ENCODE measurements at regions not wholly inside any gene's neighbourhood (a gene's known extent, or its start where the extent isn't known, plus 50 kb on each side); places are given as distances from the start of the nearest gene placed in this dataset.

DNA sequence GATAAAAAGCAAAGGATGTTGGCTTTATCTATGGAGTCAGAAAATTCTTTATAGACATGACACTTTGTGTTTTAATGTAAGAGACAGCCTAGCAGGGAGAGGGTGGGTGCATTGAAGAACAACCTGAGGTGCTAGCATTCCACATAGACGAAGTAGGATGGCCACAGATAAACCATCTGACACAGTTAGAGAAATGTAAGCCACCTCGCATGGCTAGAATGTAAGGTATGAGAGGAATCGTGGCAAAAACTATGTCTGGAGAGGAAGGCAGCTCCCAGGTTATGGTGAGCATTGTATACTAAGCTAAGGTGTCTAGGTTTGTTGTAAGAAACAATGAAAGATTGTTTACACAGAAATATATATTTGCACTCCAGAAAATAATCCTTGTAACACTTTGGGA lies 194.0 kb upstream of the SLITRK3 start:
- TF ChIP-seq GLIS3 (CRISPR knock-in tag; IDR thresholded peaks at IDR 0.05) (no peak), CSRNP3 (CRISPR knock-in tag; IDR thresholded peaks at IDR 0.05) (no peak), RARB (CRISPR knock-in tag; IDR thresholded peaks at IDR 0.05) (no peak), TSHZ2 (CRISPR knock-in tag; IDR thresholded peaks at IDR 0.05) (no peak), ZNF8 (CRISPR knock-in tag; IDR thresholded peaks at IDR 0.05) (no peak), PATZ1 (CRISPR knock-in tag; IDR thresholded peaks at IDR 0.05; ENCODE audit: borderline replicate concordance) (no peak), PPARA (CRISPR knock-in tag; IDR thresholded peaks at IDR 0.05; ENCODE audit: borderline replicate concordance) (no peak), CSDC2 (CRISPR knock-in tag; IDR thresholded peaks at IDR 0.05) (no peak), ZFP3 (CRISPR knock-in tag; IDR thresholded peaks at IDR 0.05) (no peak)
- TF ChIP-seq, protein P1, sequence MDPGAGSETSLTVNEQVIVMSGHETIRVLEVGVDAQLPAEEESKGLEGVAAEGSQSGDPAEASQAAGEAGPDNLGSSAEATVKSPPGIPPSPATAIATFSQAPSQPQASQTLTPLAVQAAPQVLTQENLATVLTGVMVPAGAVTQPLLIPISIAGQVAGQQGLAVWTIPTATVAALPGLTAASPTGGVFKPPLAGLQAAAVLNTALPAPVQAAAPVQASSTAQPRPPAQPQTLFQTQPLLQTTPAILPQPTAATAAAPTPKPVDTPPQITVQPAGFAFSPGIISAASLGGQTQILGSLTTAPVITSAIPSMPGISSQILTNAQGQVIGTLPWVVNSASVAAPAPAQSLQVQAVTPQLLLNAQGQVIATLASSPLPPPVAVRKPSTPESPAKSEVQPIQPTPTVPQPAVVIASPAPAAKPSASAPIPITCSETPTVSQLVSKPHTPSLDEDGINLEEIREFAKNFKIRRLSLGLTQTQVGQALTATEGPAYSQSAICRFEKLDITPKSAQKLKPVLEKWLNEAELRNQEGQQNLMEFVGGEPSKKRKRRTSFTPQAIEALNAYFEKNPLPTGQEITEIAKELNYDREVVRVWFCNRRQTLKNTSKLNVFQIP (CRISPR knock-in tag; IDR thresholded peaks at IDR 0.05; ENCODE audit: borderline replicate concordance, low read depth), result no peak
